ENCODE measurements at regions not wholly inside any gene's neighbourhood (a gene's known extent, or its start where the extent isn't known, plus 50 kb on each side); places are given as distances from the start of the nearest gene placed in this dataset.

- TF ChIP-seq CTCF (IDR thresholded peaks at IDR 0.05) (no peak), POLR2A (IDR thresholded peaks at IDR 0.05) (no peak)
Measured at GRCh38 chr4:186458050-186458449, 97.3 kb downstream of the MTNR1A start.

All from esophagus squamous epithelium (tissue), 4 donors.